G401 (cell line): ENCODE measurements at regions not wholly inside any gene's neighbourhood (a gene's known extent, or its start where the extent isn't known, plus 50 kb on each side); places are given as distances from the start of the nearest gene placed in this dataset.
"Not testable (repeated sequence)": the region's sequence is repeated elsewhere in the genome, so short reads cannot be mapped to it uniquely, and the experiment has no call there.

Experiments
- DNase-seq: peaks from one replicate; pipeline ENCODE4 v3.0.0-alpha.2; 2015; ENCODE audit warnings: low spot score
- in situ Hi-C: cut with HindIII; loops from 2 replicates; pipeline ENCODE4 v1.10.0; 2016; ENCODE audit warnings: low sequenced_read_pairs, mixed read lengths

GRCh38 chr10:3259499-3259898 lies 86.9 kb upstream of the PITRM1 start:
- in situ Hi-C loops, result no loop called here

GRCh38 chr10:3258394-3258793 lies 85.8 kb upstream of the PITRM1 start:
- no peak for DNase-seq
- in situ Hi-C loops, result no loop called here

More at GRCh38 chr10:3259499-3259898, 86.9 kb upstream of the PITRM1 start:
- DNase-seq, result no peak

- in situ Hi-C loops, result no loop called here
- DNase-seq, result no peak
These were observed 83.0 kb upstream of the PITRM1 start for GRCh38 chr10:3255616-3256015.

- DNase-seq, result no peak
- in situ Hi-C loops, result no loop called here
These were observed 82.5 kb upstream of the PITRM1 start for GRCh38 chr10:3255075-3255474.

- DNase-seq, in situ Hi-C loops: not testable (repeated sequence)
These were observed 81.4 kb upstream of the PITRM1 start for GRCh38 chr10:3253974-3254373.

GRCh38 chr10:3251172-3251571 lies 78.6 kb upstream of the PITRM1 start:
- in situ Hi-C loops, result no loop called here
- DNase-seq, result no peak

- no peak for DNase-seq
- in situ Hi-C loops, result no loop called here
These were observed 76.8 kb upstream of the PITRM1 start for GRCh38 chr10:3249307-3249889.

- in situ Hi-C loops, result no loop called here
- no peak for DNase-seq
These were observed 76.1 kb upstream of the PITRM1 start for GRCh38 chr10:3248526-3249306.

GRCh38 chr10:3245395-3245794 lies 72.8 kb upstream of the PITRM1 start:
- no peak for DNase-seq
- in situ Hi-C loops, result no loop called here

- in situ Hi-C loops, result no loop called here
- DNase-seq, result no peak
These were observed 69.5 kb upstream of the PITRM1 start for GRCh38 chr10:3241967-3242650.

GRCh38 chr10:3241274-3241921 lies 68.8 kb upstream of the PITRM1 start:
- DNase-seq, result no peak
- in situ Hi-C loops, result no loop called here

GRCh38 chr10:3239920-3240894 lies 67.6 kb upstream of the PITRM1 start:
- no peak for DNase-seq
- in situ Hi-C loops, result no loop called here

GRCh38 chr10:3239066-3239919 lies 66.7 kb upstream of the PITRM1 start:
- in situ Hi-C loops, result no loop called here
- DNase-seq, result peak; percentile 11

GRCh38 chr10:3238115-3238871 lies 65.7 kb upstream of the PITRM1 start:
- in situ Hi-C loops, result no loop called here

GRCh38 chr10:3237530-3237929 lies 64.9 kb upstream of the PITRM1 start:
- in situ Hi-C loops, result no loop called here
- DNase-seq, result no peak

More at GRCh38 chr10:3238115-3238871, 65.7 kb upstream of the PITRM1 start:
- no peak for DNase-seq

- in situ Hi-C loops, result no loop called here
- no peak for DNase-seq
These were observed 64.2 kb upstream of the PITRM1 start for GRCh38 chr10:3236644-3237404.
